ENCODE measurements at regions not wholly inside any gene's neighbourhood (a gene's known extent, or its start where the extent isn't known, plus 50 kb on each side); places are given as distances from the start of the nearest gene placed in this dataset.
A peak's percentile ranks its signal among the peaks of the same experiment; 100 is the strongest.

DNA sequence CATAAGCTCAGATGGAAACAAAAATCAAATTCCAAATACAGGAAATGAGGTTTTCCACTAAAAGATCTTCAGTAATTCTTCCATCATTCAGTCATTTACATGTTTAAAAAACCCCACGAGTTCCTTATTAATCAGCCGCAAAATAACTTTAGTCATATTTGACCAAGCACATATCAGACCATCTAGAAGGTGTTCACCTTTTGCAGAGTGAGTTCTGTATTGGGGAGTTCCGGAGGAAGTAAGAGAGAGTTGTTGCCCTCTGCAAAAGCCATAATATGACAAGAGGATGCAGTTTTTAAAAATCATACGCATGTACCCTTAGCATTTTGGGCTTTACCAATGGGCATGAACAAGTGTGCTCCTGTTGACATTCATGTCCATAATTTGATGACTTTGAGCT, 61.6 kb downstream of the CCR1 start:
- H3K27me3 ChIP-seq (ENCODE audit: control insufficient read depth, insufficient read depth, low read length): no peaks in the 10 kb centered on the region
- peaks cover 18% of the 10 kb centered on the region for H3K4me1 ChIP-seq (ENCODE audit: control insufficient read depth, insufficient read depth, low read length, poor library complexity, severe bottlenecking)
- Mint-ChIP-seq H3K9me3 (peaks cover 0 to 5% (median 0%) of the 10 kb centered on the region in 7 donors), H3K27me3 (no peaks in the 10 kb centered on the region), H3K4me3 (peak overlapping the region in 2 of 4 donors; percentile 1 to 60), H3K27ac (no peak overlapping the region), H3K36me3 (peaks cover 4% of the 10 kb centered on the region), H3K4me1 (peaks cover 9 to 18% (median 10%) of the 10 kb centered on the region in 4 donors)
- H3K9me3 ChIP-seq (ENCODE audit: control insufficient read depth in 2 of 2, low read length in 2 of 2): no peaks in the 10 kb centered on the region
- ATAC-seq (ENCODE audit: low read depth in 2 of 2) (peak in 1 of 2 donors; percentile 52), DNase-seq (peak in 1 of 3 donors; percentile 12)
- H3K36me3 ChIP-seq (ENCODE audit: control insufficient read depth, insufficient read depth, low read length): no peaks in the 10 kb centered on the region
- no peak overlapping the region for H3K27ac ChIP-seq (ENCODE audit: insufficient read depth, low read length, poor library complexity, severe bottlenecking)
- peak overlapping the region; percentile 29 for H3K4me3 ChIP-seq (ENCODE audit: low read depth, low read length)

DNA sequence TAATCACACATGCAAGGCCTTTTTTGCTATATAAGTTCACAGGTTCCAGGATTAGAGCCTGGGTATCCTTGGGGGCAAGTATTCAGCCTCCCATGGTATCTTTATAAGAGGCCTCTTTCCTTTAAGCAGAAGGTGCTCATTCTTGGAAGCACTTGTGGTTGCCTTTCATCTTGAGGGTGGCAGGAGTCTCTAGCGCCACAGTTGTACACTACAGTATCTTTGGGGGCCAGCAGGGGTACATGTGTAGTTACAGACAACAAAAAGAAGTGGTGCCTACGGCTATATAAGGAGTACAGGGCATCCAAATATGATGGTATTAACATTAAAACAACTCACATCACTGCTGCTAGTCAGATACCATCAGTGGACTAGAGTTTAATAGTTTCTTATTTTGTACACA, 62.1 kb downstream of the CCR1 start:
- no peak for ATAC-seq (ENCODE audit: low read depth in 2 of 2)

DNA sequence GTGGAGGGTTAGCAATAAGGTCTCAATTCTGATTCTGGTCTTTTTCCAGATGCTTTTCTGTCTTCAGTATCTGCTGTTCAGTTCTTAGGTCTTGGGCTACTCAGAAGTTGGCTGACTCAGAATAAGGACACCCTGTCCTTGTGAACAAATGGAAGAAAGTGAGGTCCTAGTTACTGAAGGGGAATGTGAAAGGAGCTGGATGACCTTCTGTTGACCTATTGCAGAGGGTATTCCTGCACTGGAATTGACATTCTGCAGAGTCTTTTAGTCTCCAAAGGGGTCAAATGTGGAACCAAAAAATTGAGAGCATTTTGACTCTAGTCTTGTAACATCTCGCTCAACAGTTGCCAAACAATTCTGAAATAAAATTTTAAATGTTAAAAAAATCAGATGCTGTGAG, 63.0 kb downstream of the CCR1 start:
- peaks cover 9 to 18% (median 10%) of the 10 kb centered on the region in 4 donors for H3K4me1 Mint-ChIP-seq
- Histone ChIP-seq H3K4me1 (ENCODE audit: control insufficient read depth, insufficient read depth, low read length, poor library complexity, severe bottlenecking) (peaks cover 18% of the 10 kb centered on the region), H3K9me3 (ENCODE audit: control insufficient read depth in 2 of 2, low read length in 2 of 2) (no peaks in the 10 kb centered on the region), H3K27ac (ENCODE audit: insufficient read depth, low read length, poor library complexity, severe bottlenecking) (no peak overlapping the region), H3K27me3 (ENCODE audit: control insufficient read depth, insufficient read depth, low read length) (no peaks in the 10 kb centered on the region), H3K36me3 (ENCODE audit: control insufficient read depth, insufficient read depth, low read length) (no peaks in the 10 kb centered on the region), H3K4me3 (ENCODE audit: low read depth, low read length) (no peak overlapping the region)
- no peak overlapping the region for H3K27ac Mint-ChIP-seq
- no peaks in the 10 kb centered on the region for H3K27me3 Mint-ChIP-seq
- DNase-seq (no peak), ATAC-seq (ENCODE audit: low read depth in 2 of 2) (no peak)
- H3K4me3 Mint-ChIP-seq: no peak overlapping the region
- peaks cover 0 to 6% (median 3%) of the 10 kb centered on the region in 7 donors for H3K9me3 Mint-ChIP-seq
- H3K36me3 Mint-ChIP-seq: peaks cover 4% of the 10 kb centered on the region

More for the DNA sequence above, 62.1 kb downstream of the CCR1 start:
- Mint-ChIP-seq H3K36me3 (peaks cover 4% of the 10 kb centered on the region), H3K9me3 (peaks cover 0 to 5% (median 1%) of the 10 kb centered on the region in 7 donors), H3K27me3 (no peaks in the 10 kb centered on the region), H3K4me1 (peaks cover 9 to 18% (median 10%) of the 10 kb centered on the region in 4 donors), H3K27ac (no peak overlapping the region), H3K4me3 (no peak overlapping the region)
- Histone ChIP-seq H3K27me3 (ENCODE audit: control insufficient read depth, insufficient read depth, low read length) (no peaks in the 10 kb centered on the region), H3K4me1 (ENCODE audit: control insufficient read depth, insufficient read depth, low read length, poor library complexity, severe bottlenecking) (peaks cover 18% of the 10 kb centered on the region), H3K27ac (ENCODE audit: insufficient read depth, low read length, poor library complexity, severe bottlenecking) (peak overlapping the region; percentile 0), H3K4me3 (ENCODE audit: low read depth, low read length) (peak overlapping the region; percentile 29), H3K36me3 (ENCODE audit: control insufficient read depth, insufficient read depth, low read length) (no peaks in the 10 kb centered on the region), H3K9me3 (ENCODE audit: control insufficient read depth in 2 of 2, low read length in 2 of 2) (no peaks in the 10 kb centered on the region)
- no peak for DNase-seq

DNA sequence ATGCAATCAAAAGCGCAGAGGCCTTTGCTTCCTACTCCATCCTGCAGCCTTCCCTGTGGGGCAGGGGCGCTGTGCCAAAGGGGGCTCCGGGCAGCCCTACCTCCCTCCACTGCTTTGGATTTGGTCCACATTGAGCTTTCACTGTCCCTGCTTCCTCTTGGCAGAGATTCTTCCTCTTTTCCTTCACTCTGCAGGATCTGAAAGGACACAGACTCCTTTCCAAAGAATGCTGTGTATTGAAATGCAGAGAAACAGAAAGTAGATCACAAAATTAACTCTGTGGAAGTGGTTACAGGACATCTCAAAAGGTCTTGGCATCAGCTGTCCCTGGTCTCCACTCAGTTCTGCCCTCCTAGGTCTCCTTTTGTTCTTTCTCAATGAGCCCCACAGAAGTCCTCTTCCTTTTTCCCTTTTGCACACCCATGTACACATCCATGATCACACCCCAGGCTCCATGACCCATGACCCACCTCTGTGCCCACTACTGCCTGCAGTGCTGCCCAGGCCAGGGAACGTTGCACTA, 64.1 kb downstream of the CCR1 start:
- Mint-ChIP-seq H3K4me3 (no peak overlapping the region), H3K27ac (no peak overlapping the region), H3K9me3 (peaks cover 0 to 6% (median 3%) of the 10 kb centered on the region in 7 donors), H3K36me3 (peaks cover 4% of the 10 kb centered on the region), H3K27me3 (no peaks in the 10 kb centered on the region), H3K4me1 (peaks cover 9 to 18% (median 10%) of the 10 kb centered on the region in 4 donors)
- H3K4me1 ChIP-seq (ENCODE audit: control insufficient read depth, insufficient read depth, low read length, poor library complexity, severe bottlenecking): peaks cover 18% of the 10 kb centered on the region
- H3K9me3 ChIP-seq (ENCODE audit: control insufficient read depth in 2 of 2, low read length in 2 of 2): no peaks in the 10 kb centered on the region
- H3K36me3 ChIP-seq (ENCODE audit: control insufficient read depth, insufficient read depth, low read length): no peaks in the 10 kb centered on the region
- H3K4me3 ChIP-seq (ENCODE audit: low read depth, low read length): no peak overlapping the region
- H3K27ac ChIP-seq (ENCODE audit: insufficient read depth, low read length, poor library complexity, severe bottlenecking): no peak overlapping the region
- no peaks in the 10 kb centered on the region for H3K27me3 ChIP-seq (ENCODE audit: control insufficient read depth, insufficient read depth, low read length)
- DNase-seq (no peak), ATAC-seq (ENCODE audit: low read depth in 2 of 2) (no peak)

DNA sequence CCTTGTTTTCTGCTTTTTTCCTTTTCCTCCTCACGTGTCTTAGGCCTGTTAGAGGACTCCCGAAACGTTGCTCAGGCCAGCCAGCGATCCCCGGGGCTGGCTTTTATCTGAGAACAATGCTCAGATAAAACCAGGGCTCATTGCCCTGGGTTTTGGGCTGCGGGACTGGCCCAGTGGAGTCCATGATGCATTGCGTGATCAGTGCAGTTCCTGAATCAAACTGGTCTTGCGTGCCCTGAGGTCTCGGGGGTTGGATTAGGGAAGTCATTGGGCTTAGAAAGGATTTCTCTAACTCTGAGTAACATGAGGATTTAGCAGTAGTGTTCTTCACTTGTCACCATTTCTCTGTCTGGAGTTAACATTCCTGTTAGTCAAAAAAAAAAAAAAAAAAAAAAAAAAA, 66.3 kb downstream of the CCR1 start:
- H3K4me3 Mint-ChIP-seq: no peak overlapping the region
- ATAC-seq (ENCODE audit: low read depth in 2 of 2) (no peak), DNase-seq (no peak)

DNA sequence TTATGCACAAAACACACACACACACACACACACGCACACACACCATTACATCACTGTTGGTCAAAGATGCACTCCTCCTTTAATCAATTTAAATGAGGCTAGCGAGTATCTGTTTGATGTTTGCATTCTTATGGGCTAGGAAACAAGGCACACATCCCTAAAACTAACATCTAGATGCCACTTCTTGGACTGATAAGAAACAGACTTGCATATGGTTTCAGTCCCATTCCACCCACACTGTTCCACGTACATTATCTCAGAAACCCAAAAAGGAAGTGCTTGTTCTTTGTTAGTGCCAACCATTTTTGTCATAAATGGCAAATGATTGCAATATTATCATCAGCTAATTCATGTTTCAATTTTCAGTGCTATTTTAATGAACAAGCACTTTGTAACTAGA, 69.5 kb downstream of the CCR1 start:
- Histone ChIP-seq H3K4me3 (ENCODE audit: low read depth, low read length) (no peak overlapping the region), H3K9me3 (ENCODE audit: control insufficient read depth in 2 of 2, low read length in 2 of 2) (peaks cover 0 to 3% of the 10 kb centered on the region in 2 experiments), H3K27me3 (ENCODE audit: control insufficient read depth, insufficient read depth, low read length) (no peaks in the 10 kb centered on the region), H3K36me3 (ENCODE audit: control insufficient read depth, insufficient read depth, low read length) (no peaks in the 10 kb centered on the region), H3K4me1 (ENCODE audit: control insufficient read depth, insufficient read depth, low read length, poor library complexity, severe bottlenecking) (no peaks in the 10 kb centered on the region), H3K27ac (ENCODE audit: insufficient read depth, low read length, poor library complexity, severe bottlenecking) (no peak overlapping the region)
- peaks cover 0 to 6% (median 0%) of the 10 kb centered on the region in 7 donors for H3K9me3 Mint-ChIP-seq
- no peaks in the 10 kb centered on the region for H3K36me3 Mint-ChIP-seq
- no peak overlapping the region for H3K4me3 Mint-ChIP-seq
- H3K27ac Mint-ChIP-seq: no peak overlapping the region
- no peak for ATAC-seq (ENCODE audit: low read depth in 2 of 2)
- no peaks in the 10 kb centered on the region for H3K27me3 Mint-ChIP-seq
- DNase-seq: no peak
- H3K4me1 Mint-ChIP-seq: no peaks in the 10 kb centered on the region

More for the DNA sequence above, 66.3 kb downstream of the CCR1 start:
- H3K27ac ChIP-seq (ENCODE audit: insufficient read depth, low read length, poor library complexity, severe bottlenecking): no peak overlapping the region
- H3K36me3 Mint-ChIP-seq: no peaks in the 10 kb centered on the region
- no peaks in the 10 kb centered on the region for H3K9me3 ChIP-seq (ENCODE audit: control insufficient read depth in 2 of 2, low read length in 2 of 2)
- no peaks in the 10 kb centered on the region for H3K27me3 ChIP-seq (ENCODE audit: control insufficient read depth, insufficient read depth, low read length)
- H3K4me1 ChIP-seq (ENCODE audit: control insufficient read depth, insufficient read depth, low read length, poor library complexity, severe bottlenecking): peaks cover 12% of the 10 kb centered on the region
- peaks cover 0 to 6% (median 0%) of the 10 kb centered on the region in 7 donors for H3K9me3 Mint-ChIP-seq
- H3K27me3 Mint-ChIP-seq: no peaks in the 10 kb centered on the region
- no peak overlapping the region for H3K4me3 ChIP-seq (ENCODE audit: low read depth, low read length)
- peaks cover 6 to 12% (median 9%) of the 10 kb centered on the region in 4 donors for H3K4me1 Mint-ChIP-seq
- H3K27ac Mint-ChIP-seq: no peak overlapping the region
- no peaks in the 10 kb centered on the region for H3K36me3 ChIP-seq (ENCODE audit: control insufficient read depth, insufficient read depth, low read length)

DNA sequence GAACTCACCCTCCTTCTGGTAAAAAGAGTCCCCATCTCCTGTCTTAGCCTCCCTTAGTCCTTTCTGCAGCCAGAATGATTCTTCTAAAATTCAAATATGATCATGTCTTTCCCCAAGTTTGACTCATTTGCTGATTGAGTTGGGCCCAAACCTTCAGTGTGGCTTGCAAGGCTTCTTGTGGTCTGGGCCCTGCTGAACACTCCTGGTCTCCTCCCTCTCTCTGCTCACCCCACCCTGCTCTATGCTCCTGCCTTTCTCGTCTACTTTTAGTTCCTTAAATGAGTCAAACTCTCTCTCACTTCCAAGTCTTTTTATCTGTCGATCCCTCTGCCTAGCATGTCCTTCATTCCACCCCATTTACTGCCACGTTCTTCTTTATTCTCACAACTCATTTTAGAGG, 72.6 kb downstream of the CCR1 start:
- H3K4me3 Mint-ChIP-seq: no peak overlapping the region
- DNase-seq (no peak), ATAC-seq (ENCODE audit: low read depth in 2 of 2) (no peak)
- H3K27ac ChIP-seq (ENCODE audit: insufficient read depth, low read length, poor library complexity, severe bottlenecking): no peak overlapping the region
- H3K36me3 Mint-ChIP-seq: no peaks in the 10 kb centered on the region
- H3K9me3 ChIP-seq (ENCODE audit: control insufficient read depth in 2 of 2, low read length in 2 of 2): peaks cover 0 to 3% of the 10 kb centered on the region in 2 experiments
- no peak overlapping the region for H3K4me3 ChIP-seq (ENCODE audit: low read depth, low read length)
- no peaks in the 10 kb centered on the region for H3K36me3 ChIP-seq (ENCODE audit: control insufficient read depth, insufficient read depth, low read length)
- H3K27me3 ChIP-seq (ENCODE audit: control insufficient read depth, insufficient read depth, low read length): no peaks in the 10 kb centered on the region
- H3K9me3 Mint-ChIP-seq: no peaks in the 10 kb centered on the region
- H3K27me3 Mint-ChIP-seq: no peaks in the 10 kb centered on the region
- H3K4me1 ChIP-seq (ENCODE audit: control insufficient read depth, insufficient read depth, low read length, poor library complexity, severe bottlenecking): no peaks in the 10 kb centered on the region
- H3K4me1 Mint-ChIP-seq: no peaks in the 10 kb centered on the region
- no peak overlapping the region for H3K27ac Mint-ChIP-seq

DNA sequence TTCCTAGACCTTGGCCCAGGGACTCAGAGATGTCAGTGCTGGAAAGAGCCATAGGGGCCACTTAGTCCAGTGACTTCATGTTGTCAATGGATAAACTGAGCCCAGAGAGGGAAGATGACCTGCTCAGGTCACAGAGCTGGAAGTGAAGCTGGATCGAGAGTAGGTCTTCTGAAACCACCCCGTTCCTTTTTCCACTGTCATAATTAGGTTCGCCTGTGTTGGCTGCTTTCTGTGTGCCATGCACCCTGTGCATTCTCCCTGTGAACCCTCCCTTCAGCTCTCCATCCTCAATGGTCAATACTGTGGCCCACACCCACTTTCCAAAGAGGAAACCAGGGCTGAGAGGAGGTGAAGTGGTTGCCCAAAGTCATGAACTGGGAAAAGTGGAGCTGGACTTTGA, 74.8 kb downstream of the CCR1 start:
- Histone ChIP-seq H3K36me3 (ENCODE audit: control insufficient read depth, insufficient read depth, low read length) (no peaks in the 10 kb centered on the region), H3K9me3 (ENCODE audit: control insufficient read depth in 2 of 2, low read length in 2 of 2) (peaks cover 0 to 3% of the 10 kb centered on the region in 2 experiments), H3K4me3 (ENCODE audit: low read depth, low read length) (no peak overlapping the region), H3K27me3 (ENCODE audit: control insufficient read depth, insufficient read depth, low read length) (no peaks in the 10 kb centered on the region), H3K27ac (ENCODE audit: insufficient read depth, low read length, poor library complexity, severe bottlenecking) (no peak overlapping the region), H3K4me1 (ENCODE audit: control insufficient read depth, insufficient read depth, low read length, poor library complexity, severe bottlenecking) (peaks cover 10% of the 10 kb centered on the region)
- Mint-ChIP-seq H3K27ac (no peak overlapping the region), H3K4me1 (peaks cover 0 to 13% (median 11%) of the 10 kb centered on the region in 4 donors), H3K9me3 (no peaks in the 10 kb centered on the region), H3K4me3 (no peak overlapping the region), H3K27me3 (no peaks in the 10 kb centered on the region), H3K36me3 (no peaks in the 10 kb centered on the region)
- DNase-seq (no peak), ATAC-seq (ENCODE audit: low read depth in 2 of 2) (no peak)
